NB4 (cell line): ENCODE measurements at regions not wholly inside any gene's neighbourhood (a gene's known extent, or its start where the extent isn't known, plus 50 kb on each side); places are given as distances from the start of the nearest gene placed in this dataset.

Experiments used
- TF ChIP-seq, protein P1 (sequence below): IDR thresholded peaks from one replicate; pipeline ENCODE4 v1.5.1; 2012; ENCODE audit warnings: low read depth, low read length
- TF ChIP-seq, protein P2 (sequence below): IDR thresholded peaks from 2 replicates; pipeline ENCODE4 v1.6.1; 2011; ENCODE audit warnings: low read depth, low read length

DNA sequence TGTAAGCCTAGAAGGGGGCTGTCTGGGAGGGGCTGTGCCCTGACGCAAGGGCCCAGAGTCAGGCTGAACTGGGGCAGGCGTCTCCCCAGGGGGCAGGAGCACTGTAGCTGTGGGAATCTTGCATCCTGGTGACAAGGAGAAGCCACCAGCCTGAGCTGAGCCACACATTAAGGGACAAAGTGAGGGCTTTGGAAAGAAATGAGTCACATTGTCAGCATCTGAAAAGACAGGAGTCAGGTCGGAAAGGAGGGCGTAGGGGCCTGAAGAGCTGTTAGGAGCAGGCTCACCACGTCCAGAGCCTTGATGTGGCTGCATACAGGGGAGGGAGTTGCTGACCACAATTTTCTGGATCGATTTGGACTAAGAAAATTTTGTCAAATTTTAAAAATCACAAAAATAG, 298.6 kb downstream of the CYP26B1 start:
- TF ChIP-seq, protein P1, sequence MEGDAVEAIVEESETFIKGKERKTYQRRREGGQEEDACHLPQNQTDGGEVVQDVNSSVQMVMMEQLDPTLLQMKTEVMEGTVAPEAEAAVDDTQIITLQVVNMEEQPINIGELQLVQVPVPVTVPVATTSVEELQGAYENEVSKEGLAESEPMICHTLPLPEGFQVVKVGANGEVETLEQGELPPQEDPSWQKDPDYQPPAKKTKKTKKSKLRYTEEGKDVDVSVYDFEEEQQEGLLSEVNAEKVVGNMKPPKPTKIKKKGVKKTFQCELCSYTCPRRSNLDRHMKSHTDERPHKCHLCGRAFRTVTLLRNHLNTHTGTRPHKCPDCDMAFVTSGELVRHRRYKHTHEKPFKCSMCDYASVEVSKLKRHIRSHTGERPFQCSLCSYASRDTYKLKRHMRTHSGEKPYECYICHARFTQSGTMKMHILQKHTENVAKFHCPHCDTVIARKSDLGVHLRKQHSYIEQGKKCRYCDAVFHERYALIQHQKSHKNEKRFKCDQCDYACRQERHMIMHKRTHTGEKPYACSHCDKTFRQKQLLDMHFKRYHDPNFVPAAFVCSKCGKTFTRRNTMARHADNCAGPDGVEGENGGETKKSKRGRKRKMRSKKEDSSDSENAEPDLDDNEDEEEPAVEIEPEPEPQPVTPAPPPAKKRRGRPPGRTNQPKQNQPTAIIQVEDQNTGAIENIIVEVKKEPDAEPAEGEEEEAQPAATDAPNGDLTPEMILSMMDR, result no peak
- TF ChIP-seq, protein P2, sequence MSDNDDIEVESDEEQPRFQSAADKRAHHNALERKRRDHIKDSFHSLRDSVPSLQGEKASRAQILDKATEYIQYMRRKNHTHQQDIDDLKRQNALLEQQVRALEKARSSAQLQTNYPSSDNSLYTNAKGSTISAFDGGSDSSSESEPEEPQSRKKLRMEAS, result no peak
